Gastroesophageal sphincter (tissue), 4 donors: ENCODE measurements at regions not wholly inside any gene's neighbourhood (a gene's known extent, or its start where the extent isn't known, plus 50 kb on each side); places are given as distances from the start of the nearest gene placed in this dataset.

Experiments
- ATAC-seq: fragments of 150-250 bp; one replicate; pipeline ENCODE4 v1.9.1; 2016; ENCODE audit warnings: mild to moderate bottlenecking, moderate library complexity
- H3K27ac ChIP-seq, 4 donors: fragments of 200-600 bp; sonication (generic) in 3 of 4; 1 replicate in 3 of 4; 2 replicates in 1 of 4; pipeline ENCODE4 v1.5.1; 2016 to 2019
- H3K27me3 ChIP-seq: fragments of 200-600 bp; sonication (generic); one replicate; pipeline ENCODE4 v1.5.1; 2019
- H3K36me3 ChIP-seq, 2 donors: fragments of 200-600 bp; sonication (generic); one replicate each; pipeline ENCODE4 v1.5.1; 2019; ENCODE audit warnings: control low read depth in 1 of 2
- H3K4me1 ChIP-seq, 3 donors: fragments of 200-600 bp; sonication (generic); 1 replicate in 2 of 3; 2 replicates in 1 of 3; pipeline ENCODE4 v1.5.1; 2016 to 2019; ENCODE audit warnings: control low read depth in 2 of 3
- H3K4me3 ChIP-seq, 2 donors: fragments of 200-600 bp; sonication (generic); one replicate each; pipeline ENCODE4 v1.5.1; 2019; ENCODE audit warnings: mild to moderate bottlenecking in 1 of 2, moderate library complexity in 1 of 2
- H3K9me3 ChIP-seq, 3 donors: fragments of 200-600 bp; sonication (generic); one replicate each; pipeline ENCODE4 v1.5.1; 2017 to 2019; ENCODE audit warnings: control low read depth in 2 of 3
- EP300 ChIP-seq: sonication (generic); formaldehyde crosslinking; IDR thresholded peaks from one replicate; pipeline ENCODE4 v1.6.1; 2017; ENCODE audit warnings: antibody characterized with exemption, mild to moderate bottlenecking
- POLR2A ChIP-seq, 2 donors: fragments of 450-650 bp; IDR thresholded peaks; one replicate each; pipeline ENCODE4 v1.6.1; 2017; ENCODE audit warnings: antibody characterized with exemption in 2 of 2, mild to moderate bottlenecking in 2 of 2, moderate library complexity in 1 of 2
- POLR2AphosphoS5 ChIP-seq: sonication (generic); formaldehyde crosslinking; IDR thresholded peaks from one replicate; pipeline ENCODE4 v1.6.1; 2017; ENCODE audit warnings: antibody characterized with exemption
- WGBS, 2 donors: methylation state at CpG; one replicate each; pipeline ENCODE4 v1.1.5; 2018; ENCODE audit warnings: low coverage in 1 of 2; 5-methylcytosine and 5-hydroxymethylcytosine counted together
- TF ChIP-seq, protein P1 (sequence below), 4 experiments: fragments of 200-600 bp in 2 of 4; fragments of 450-650 bp in 2 of 4; sonication (generic) in 1 of 4; IDR thresholded peaks; one replicate each; pipeline ENCODE4 v1.5.1; 2017 to 2019; ENCODE audit warnings: antibody characterized with exemption in 4 of 4, mild to moderate bottlenecking in 2 of 4, moderate library complexity in 2 of 4

GRCh38 chr10:108797573-108797972 lies 1125.7 kb downstream of the XPNPEP1 start:
- Histone ChIP-seq H3K4me3 (no peak overlapping the region), H3K36me3 (no peaks in the 10 kb centered on the region), H3K27me3 (no peaks in the 10 kb centered on the region), H3K9me3 (peaks cover 0 to 4% (median 0%) of the 10 kb centered on the region in 3 donors), H3K4me1 (no peaks in the 10 kb centered on the region), H3K27ac (no peak overlapping the region)
- TF ChIP-seq POLR2A (IDR thresholded peaks at IDR 0.05) (no peak), EP300 (no peak), POLR2AphosphoS5 (no peak)
- TF ChIP-seq, protein P1, sequence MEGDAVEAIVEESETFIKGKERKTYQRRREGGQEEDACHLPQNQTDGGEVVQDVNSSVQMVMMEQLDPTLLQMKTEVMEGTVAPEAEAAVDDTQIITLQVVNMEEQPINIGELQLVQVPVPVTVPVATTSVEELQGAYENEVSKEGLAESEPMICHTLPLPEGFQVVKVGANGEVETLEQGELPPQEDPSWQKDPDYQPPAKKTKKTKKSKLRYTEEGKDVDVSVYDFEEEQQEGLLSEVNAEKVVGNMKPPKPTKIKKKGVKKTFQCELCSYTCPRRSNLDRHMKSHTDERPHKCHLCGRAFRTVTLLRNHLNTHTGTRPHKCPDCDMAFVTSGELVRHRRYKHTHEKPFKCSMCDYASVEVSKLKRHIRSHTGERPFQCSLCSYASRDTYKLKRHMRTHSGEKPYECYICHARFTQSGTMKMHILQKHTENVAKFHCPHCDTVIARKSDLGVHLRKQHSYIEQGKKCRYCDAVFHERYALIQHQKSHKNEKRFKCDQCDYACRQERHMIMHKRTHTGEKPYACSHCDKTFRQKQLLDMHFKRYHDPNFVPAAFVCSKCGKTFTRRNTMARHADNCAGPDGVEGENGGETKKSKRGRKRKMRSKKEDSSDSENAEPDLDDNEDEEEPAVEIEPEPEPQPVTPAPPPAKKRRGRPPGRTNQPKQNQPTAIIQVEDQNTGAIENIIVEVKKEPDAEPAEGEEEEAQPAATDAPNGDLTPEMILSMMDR (IDR thresholded peaks at IDR 0.05): no peak
- 70 to 71% methylated on average over 1 of the region's 1 CpG for WGBS, 2 donors
- ATAC-seq: no peak

GRCh38 chr10:108791794-108792474 lies 1131.4 kb downstream of the XPNPEP1 start:
- Histone ChIP-seq H3K4me1 (no peaks in the 10 kb centered on the region), H3K9me3 (peaks cover 0 to 4% (median 0%) of the 10 kb centered on the region in 3 donors), H3K36me3 (no peaks in the 10 kb centered on the region), H3K27me3 (no peaks in the 10 kb centered on the region), H3K27ac (no peak overlapping the region), H3K4me3 (no peak overlapping the region)
- no peak for TF ChIP-seq EP300
- TF ChIP-seq, protein P1 (IDR thresholded peaks at IDR 0.05): no peak
- TF ChIP-seq POLR2AphosphoS5: no peak
- no peak for TF ChIP-seq POLR2A (IDR thresholded peaks at IDR 0.05)
- ATAC-seq: no peak
- 79 to 90% methylated on average over 1 of the region's 1 CpG for WGBS, 2 donors

DNA sequence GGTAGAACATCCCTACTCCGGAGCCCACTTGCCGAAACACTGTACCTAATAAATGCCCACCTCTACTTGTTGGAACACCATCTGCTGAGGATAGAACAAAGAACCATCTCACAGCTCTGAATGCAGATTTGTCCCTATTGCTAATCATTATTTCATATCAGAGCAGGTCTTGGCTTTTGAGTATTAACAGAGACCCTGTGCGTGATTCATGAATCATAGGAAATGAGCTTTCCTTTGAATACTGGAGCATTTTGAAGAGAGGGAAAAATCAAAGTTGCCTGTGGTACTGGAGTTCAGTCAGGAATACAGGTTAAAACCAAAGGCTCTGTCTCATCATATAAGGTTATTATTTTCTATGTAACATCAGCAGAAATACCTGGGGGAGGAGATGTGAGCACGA lies 1132.3 kb downstream of the XPNPEP1 start:
- H3K27me3 ChIP-seq: no peaks in the 10 kb centered on the region
- WGBS, 2 donors: 75 to 90% methylated on average over 3 of the region's 4 CpGs
- no peaks in the 10 kb centered on the region for H3K36me3 ChIP-seq
- H3K9me3 ChIP-seq: peaks cover 0 to 4% (median 0%) of the 10 kb centered on the region in 3 donors
- TF ChIP-seq, protein P1 (IDR thresholded peaks at IDR 0.05): no peak
- TF ChIP-seq POLR2A (IDR thresholded peaks at IDR 0.05): no peak
- no peak for TF ChIP-seq POLR2AphosphoS5
- no peak for TF ChIP-seq EP300
- no peak for ATAC-seq
- no peak overlapping the region for H3K4me3 ChIP-seq
- H3K27ac ChIP-seq: no peak overlapping the region
- H3K4me1 ChIP-seq: no peaks in the 10 kb centered on the region

DNA sequence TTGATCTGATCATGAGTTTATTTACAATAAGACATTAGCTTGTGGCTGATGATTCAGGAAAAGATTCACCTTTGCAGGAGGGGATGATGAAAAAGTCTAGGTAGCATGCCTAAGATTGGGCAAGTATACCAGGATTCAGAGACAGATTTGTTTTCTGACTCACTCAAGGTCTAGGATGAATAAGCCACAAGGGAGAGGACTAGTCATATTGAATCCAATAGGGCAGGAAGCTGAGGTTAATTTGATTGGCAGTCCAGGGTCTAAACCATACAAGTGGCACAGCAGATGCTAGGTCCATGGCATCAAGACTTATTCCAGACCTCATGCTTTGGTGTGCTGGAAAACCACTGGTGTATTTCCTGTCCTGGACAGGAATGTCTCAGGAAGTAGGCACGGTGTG lies 1133.4 kb downstream of the XPNPEP1 start:
- no peaks in the 10 kb centered on the region for H3K4me1 ChIP-seq
- H3K36me3 ChIP-seq: no peaks in the 10 kb centered on the region
- H3K4me3 ChIP-seq: no peak overlapping the region
- H3K27ac ChIP-seq: no peak overlapping the region
- peaks cover 0 to 13% (median 0%) of the 10 kb centered on the region in 3 donors for H3K9me3 ChIP-seq
- no peaks in the 10 kb centered on the region for H3K27me3 ChIP-seq
- TF ChIP-seq POLR2A (IDR thresholded peaks at IDR 0.05): no peak
- TF ChIP-seq POLR2AphosphoS5: no peak
- no peak for TF ChIP-seq EP300
- TF ChIP-seq, protein P1 (IDR thresholded peaks at IDR 0.05): no peak
- WGBS, 2 donors: 50% methylated on average over 1 of the region's 1 CpG; no CpG with 5 or more reads in 1 of the 2 donors
- no peak for ATAC-seq

DNA sequence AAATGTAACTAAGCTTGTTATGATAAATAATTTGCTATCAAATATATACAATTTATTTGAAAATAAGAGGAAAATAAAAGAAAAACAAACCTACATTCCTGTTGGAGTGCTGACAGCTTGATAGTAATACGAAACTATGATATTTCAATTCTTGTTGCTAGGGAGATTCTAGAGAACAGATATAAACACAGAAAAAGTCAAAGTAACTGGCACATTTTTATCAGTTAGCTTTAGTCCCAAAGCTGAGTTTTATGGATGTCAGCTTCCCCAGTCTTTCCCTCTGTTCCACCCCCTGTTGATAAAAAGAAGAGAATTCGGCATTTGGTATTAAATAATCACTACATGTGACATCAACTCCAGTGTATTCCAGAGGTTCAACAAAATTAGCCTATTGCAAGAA lies 1134.0 kb downstream of the XPNPEP1 start:
- Histone ChIP-seq H3K4me3 (no peak overlapping the region), H3K27ac (no peak overlapping the region), H3K27me3 (no peaks in the 10 kb centered on the region), H3K36me3 (no peaks in the 10 kb centered on the region), H3K4me1 (no peaks in the 10 kb centered on the region), H3K9me3 (peaks cover 0 to 19% (median 0%) of the 10 kb centered on the region in 3 donors)
- TF ChIP-seq, protein P1 (IDR thresholded peaks at IDR 0.05): no peak
- TF ChIP-seq POLR2A (IDR thresholded peaks at IDR 0.05): no peak
- TF ChIP-seq POLR2AphosphoS5: no peak
- no peak for TF ChIP-seq EP300
- WGBS, 2 donors: 41 to 67% methylated on average over 2 of the region's 2 CpGs
- no peak for ATAC-seq
